Kidney (tissue), 13 donors: ENCODE measurements at regions not wholly inside any gene's neighbourhood (a gene's known extent, or its start where the extent isn't known, plus 50 kb on each side); places are given as distances from the start of the nearest gene placed in this dataset.
A peak's percentile ranks its signal among the peaks of the same experiment; 100 is the strongest.

Source experiments
- DNase-seq, 5 donors: peaks; one replicate each; pipeline ENCODE4 v3.0.0-alpha.2; 2013 to 2020
- FAIRE-seq: peaks from 2 replicates; lab custom pipeline; 2012; peaks lifted over from hg19 to GRCh38; lab: Jason Lieb, UNC
- H3K27ac ChIP-seq, 2 donors: one replicate each; pipeline ENCODE4 v1.7.0; 2013; ENCODE audit warnings: low read depth in 2 of 2, low read length in 2 of 2, inconsistent platforms in 1 of 2
- H3K27me3 ChIP-seq: one replicate; pipeline ENCODE4 v1.7.1; 2013; ENCODE audit warnings: low read length, inconsistent platforms; ENCODE audit not compliant: control insufficient read depth, insufficient read depth
- H3K36me3 ChIP-seq, 3 donors: one replicate each; pipeline versions ENCODE4 v1.7.0 to v1.7.1; 2013; ENCODE audit warnings: low read length in 3 of 3, control low read depth in 1 of 3, inconsistent platforms in 1 of 3; ENCODE audit not compliant: insufficient read depth in 3 of 3, control insufficient read depth in 2 of 3
- H3K4me1 ChIP-seq, 3 donors: one replicate each; pipeline versions ENCODE4 v1.7.0 to v1.7.1; 2013; ENCODE audit warnings: low read length in 3 of 3, inconsistent platforms in 1 of 3, low read depth in 1 of 3; ENCODE audit not compliant: control insufficient read depth in 2 of 3, insufficient read depth in 2 of 3
- H3K4me3 ChIP-seq, 3 donors: one replicate each; pipeline versions ENCODE4 v1.7.0 to v1.8.1; 2013; ENCODE audit warnings: low read length in 3 of 3, control low read depth in 1 of 3, inconsistent platforms in 1 of 3
- H3K9ac ChIP-seq, 3 donors: one replicate each; pipeline versions ENCODE4 v1.7.0 to v1.7.1; 2013; ENCODE audit warnings: low read length in 3 of 3, control low read depth in 1 of 3, inconsistent platforms in 1 of 3
- H3K9me3 ChIP-seq, 3 donors: one replicate each; pipeline versions ENCODE4 v1.7.0 to v1.7.1; 2013; ENCODE audit warnings: low read length in 3 of 3, control low read depth in 1 of 3, inconsistent platforms in 1 of 3; ENCODE audit not compliant: control insufficient read depth in 2 of 3, insufficient read depth in 1 of 3
- CTCF ChIP-seq: IDR thresholded peaks from 3 replicates; pipeline ENCODE4 v1.5.1; 2012; ENCODE audit warnings: mild to moderate bottlenecking, moderate library complexity, borderline replicate concordance; ENCODE audit not compliant: insufficient read depth; ENCODE audit errors: extremely low read depth
- intact Hi-C: fragments of 100-400 bp; cut with DNase I; formaldehyde crosslinking; loops from one replicate; pipeline ENCODE4 v1.11.1; 2022
- donor health status: control.
- donor health status: control.
- donor health status: control.
- donor health status: control.
- donor health status: control.
- donor health status: DM: yes; HTN: yes; CAD: no.
- donor health status: Normal renal cell carcinoma (clear cell type).

- DNase-seq (peak in 1 of 5 donors; percentile 37), FAIRE-seq (no peak)
- H3K9me3 ChIP-seq: no peaks in the 10 kb centered on the region
- H3K4me3 ChIP-seq: no peak overlapping the region
- no peaks in the 10 kb centered on the region for H3K4me1 ChIP-seq
- no peaks in the 10 kb centered on the region for H3K36me3 ChIP-seq
- H3K9ac ChIP-seq: no peak overlapping the region
- TF ChIP-seq CTCF: no peak
- no peak overlapping the region for H3K27ac ChIP-seq
- H3K27me3 ChIP-seq: peaks cover 24% of the 10 kb centered on the region
- intact Hi-C loops: no loop called here
These were observed 289.2 kb upstream of the FOXF1 start for GRCh38 chr16:86221085-86221484.

GRCh38 chr16:86222547-86222946, 287.8 kb upstream of the FOXF1 start:
- Histone ChIP-seq H3K4me1 (no peaks in the 10 kb centered on the region), H3K9ac (no peak overlapping the region), H3K9me3 (no peaks in the 10 kb centered on the region), H3K27me3 (peaks cover 24% of the 10 kb centered on the region), H3K4me3 (no peak overlapping the region), H3K27ac (no peak overlapping the region), H3K36me3 (no peaks in the 10 kb centered on the region)
- DNase-seq (peak in 1 of 5 donors; percentile 28), FAIRE-seq (no peak)
- intact Hi-C loops: no loop called here
- no peak for TF ChIP-seq CTCF

GRCh38 chr16:86222965-86223551, 287.3 kb upstream of the FOXF1 start:
- H3K36me3 ChIP-seq: no peaks in the 10 kb centered on the region
- intact Hi-C loops: no loop called here
- no peak overlapping the region for H3K4me3 ChIP-seq
- no peak for FAIRE-seq
- no peak overlapping the region for H3K27ac ChIP-seq
- TF ChIP-seq CTCF: no peak
- no peak overlapping the region for H3K9ac ChIP-seq
- H3K9me3 ChIP-seq: no peaks in the 10 kb centered on the region
- no peak for DNase-seq
- no peaks in the 10 kb centered on the region for H3K4me1 ChIP-seq
- peaks cover 27% of the 10 kb centered on the region for H3K27me3 ChIP-seq

GRCh38 chr16:86224126-86224525, 286.2 kb upstream of the FOXF1 start:
- H3K4me3 ChIP-seq: no peak overlapping the region
- DNase-seq: no peak
- H3K9me3 ChIP-seq: no peaks in the 10 kb centered on the region
- intact Hi-C loops: no loop called here
- no peak for TF ChIP-seq CTCF
- H3K36me3 ChIP-seq: no peaks in the 10 kb centered on the region
- no peaks in the 10 kb centered on the region for H3K4me1 ChIP-seq
- H3K27ac ChIP-seq: no peak overlapping the region
- no peak for FAIRE-seq
- H3K27me3 ChIP-seq: peaks cover 31% of the 10 kb centered on the region
- no peak overlapping the region for H3K9ac ChIP-seq
